HG03095 (cell line): ENCODE measurements at regions not wholly inside any gene's neighbourhood (a gene's known extent, or its start where the extent isn't known, plus 50 kb on each side); places are given as distances from the start of the nearest gene placed in this dataset.
A peak's percentile ranks its signal among the peaks of the same experiment; 100 is the strongest.
"Not testable (repeated sequence)": the region's sequence is repeated elsewhere in the genome, so short reads cannot be mapped to it uniquely, and the experiment has no call there.

Source experiments
- ATAC-seq: cut with Tn5 transposase; IDR thresholded peaks from one replicate; pipeline ENCODE4 v1.9.1; 2021; ENCODE audit warnings: moderate library complexity; ENCODE audit not compliant: unreplicated experiment

DNA sequence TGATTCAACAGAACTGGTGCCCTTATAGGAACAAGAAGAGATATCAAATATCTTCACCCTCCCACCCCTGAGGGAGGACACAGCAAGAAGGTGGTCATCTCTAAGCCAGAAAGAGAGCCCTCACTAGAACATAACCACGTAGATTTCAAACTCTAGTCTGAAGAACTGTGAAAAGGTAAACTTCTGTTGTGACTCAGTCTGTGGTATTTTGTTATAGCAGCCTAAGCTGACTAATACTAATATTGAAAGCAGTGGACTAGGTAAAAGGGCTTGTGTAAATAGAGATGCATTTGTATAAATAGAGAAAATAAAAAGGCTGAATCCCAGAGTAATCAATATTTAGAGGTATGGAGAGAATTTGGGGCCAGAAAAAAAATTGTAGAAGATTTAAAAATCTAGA lies 157.6 kb upstream of the CCNH start:
- peak; percentile 51 for ATAC-seq

- no peak for ATAC-seq
Observed at GRCh38 chr5:87562068-87562467, 149.3 kb upstream of the CCNH start.

GRCh38 chr5:87560528-87560927 lies 147.8 kb upstream of the CCNH start:
- no peak for ATAC-seq

DNA sequence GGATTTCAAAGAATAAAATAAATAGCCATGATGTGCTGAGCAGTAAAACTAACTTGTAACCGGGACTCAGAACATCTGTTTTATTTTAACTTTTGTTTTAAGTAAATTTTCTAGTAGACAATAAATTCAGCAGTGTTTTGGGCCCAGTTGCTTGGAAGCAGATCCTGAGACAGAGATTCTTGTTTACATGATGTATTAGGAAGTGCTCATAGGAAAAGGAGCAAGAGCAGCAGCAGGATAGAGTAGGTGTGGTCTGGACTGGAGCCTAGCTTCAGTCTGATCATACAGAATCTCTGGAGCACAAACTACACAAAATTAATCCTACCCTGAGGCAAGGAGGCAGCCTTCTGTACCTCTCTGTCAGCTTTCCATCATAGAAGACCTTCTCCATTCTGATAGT lies 139.2 kb upstream of the CCNH start:
- no peak for ATAC-seq

GRCh38 chr5:87541676-87542075 lies 128.9 kb upstream of the CCNH start:
- no peak for ATAC-seq

- ATAC-seq, result no peak
Observed at GRCh38 chr5:87541033-87541432, 128.3 kb upstream of the CCNH start.

DNA sequence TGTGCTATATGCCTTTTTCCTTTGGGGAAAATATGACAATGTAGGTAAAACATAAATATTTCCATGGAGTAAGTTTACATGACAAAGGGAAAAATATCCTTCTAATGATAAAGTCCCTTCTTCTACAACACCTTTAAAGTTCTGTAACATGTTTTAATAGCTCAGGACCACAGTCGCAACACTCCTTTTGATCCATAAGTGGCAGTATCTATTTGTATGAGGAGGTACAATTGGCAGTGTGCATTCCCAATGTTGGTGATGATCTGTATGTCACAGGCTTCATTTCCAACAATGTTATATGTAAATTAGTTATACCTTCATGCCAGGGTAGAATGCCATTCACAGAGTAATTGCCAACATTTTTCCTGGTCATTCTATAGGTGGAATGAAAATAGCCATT lies 127.1 kb upstream of the CCNH start:
- ATAC-seq, result no peak

GRCh38 chr5:87536365-87536764 lies 123.6 kb upstream of the CCNH start:
- no peak for ATAC-seq

- no peak for ATAC-seq
Observed at GRCh38 chr5:87535706-87536105, 123.0 kb upstream of the CCNH start.

GRCh38 chr5:87529486-87530076 lies 116.9 kb upstream of the CCNH start:
- ATAC-seq, result no peak

DNA sequence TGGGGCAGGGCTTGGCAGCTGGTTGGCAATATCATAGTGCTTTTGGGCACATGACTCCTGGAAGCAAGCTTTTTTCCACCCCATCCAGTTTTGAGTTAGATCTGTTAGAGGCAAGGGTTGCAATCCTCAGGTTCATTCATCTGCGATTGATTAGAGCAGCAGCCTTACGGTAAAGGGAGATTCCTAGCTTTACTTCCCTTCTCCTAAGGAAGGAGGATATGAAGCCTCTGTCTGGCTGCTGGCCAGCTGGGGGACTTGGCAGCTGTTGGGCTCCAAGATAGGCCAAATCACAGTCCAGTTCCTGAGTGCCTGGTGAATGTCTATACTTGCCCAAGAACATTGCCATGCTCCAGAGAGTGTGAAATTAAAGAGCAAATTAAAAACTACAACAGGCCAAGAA lies 113.4 kb upstream of the CCNH start:
- ATAC-seq, result no peak

- no peak for ATAC-seq
Observed at GRCh38 chr5:87524217-87524616, 111.5 kb upstream of the CCNH start.

- ATAC-seq, result not testable (repeated sequence)
Observed at GRCh38 chr5:87511778-87512177, 99.0 kb upstream of the CCNH start.

- ATAC-seq, result no peak
Observed at GRCh38 chr5:87503004-87503403, 90.3 kb upstream of the CCNH start.

DNA sequence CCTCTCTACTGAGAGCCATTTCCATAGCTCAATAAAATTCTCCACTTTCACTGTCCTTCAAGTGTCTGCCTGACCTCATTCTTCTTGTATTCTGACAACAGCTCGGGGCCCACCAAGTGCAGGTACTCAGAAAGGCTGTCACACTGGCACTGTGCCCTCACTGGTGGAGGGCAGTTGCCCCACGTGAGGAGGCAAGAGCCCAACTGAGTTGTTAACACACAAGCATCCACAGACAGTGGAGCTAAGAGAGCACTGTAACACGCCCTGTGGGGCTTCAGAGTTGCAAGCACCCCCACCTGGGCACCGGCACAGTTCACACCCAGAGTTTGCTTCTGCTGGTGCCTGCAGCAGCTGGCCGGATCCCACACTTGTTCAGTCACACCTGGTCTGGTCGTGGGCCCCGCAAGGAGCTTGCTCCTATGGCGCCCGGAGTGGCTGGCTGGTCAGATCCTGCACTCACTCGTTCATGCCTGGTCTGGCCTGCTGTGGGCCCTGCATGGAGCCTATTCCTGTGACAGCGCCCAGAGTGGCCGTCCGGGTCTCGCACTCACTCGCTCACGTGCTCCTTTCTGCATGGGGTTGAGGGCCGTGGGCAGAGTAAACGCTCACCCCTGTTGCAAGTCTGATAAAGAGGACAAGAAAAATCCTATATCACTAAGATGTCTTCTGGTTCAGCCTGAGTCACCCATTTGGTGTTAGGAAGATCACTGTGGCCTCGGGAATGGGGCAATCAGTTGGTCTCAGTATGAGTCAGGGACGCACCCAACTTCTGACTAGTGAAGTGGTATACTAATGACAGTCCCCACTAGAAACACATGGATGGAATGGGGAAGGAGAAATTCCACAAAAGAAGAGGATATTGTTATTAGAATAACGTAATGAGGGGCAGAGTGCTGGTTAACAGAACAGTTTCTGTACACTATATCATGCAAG lies 87.0 kb upstream of the CCNH start:
- ATAC-seq, result no peak
